GM19239 (cell line): ENCODE measurements at regions not wholly inside any gene's neighbourhood (a gene's known extent, or its start where the extent isn't known, plus 50 kb on each side); places are given as distances from the start of the nearest gene placed in this dataset.

Source experiments
- DNase-seq: peaks from one replicate; pipeline ENCODE4 v3.0.0; 2011; ENCODE audit warnings: low spot score; ENCODE audit not compliant: insufficient read length
- FAIRE-seq: peaks from 2 replicates; lab custom pipeline; 2011; peaks lifted over from hg19 to GRCh38; lab: Jason Lieb, UNC

- no peak for DNase-seq
- no peak for FAIRE-seq
These were observed 122.5 kb upstream of the SPHKAP start for GRCh38 chr2:228303960-228304359.

- no peak for FAIRE-seq
These were observed 102.1 kb upstream of the SPHKAP start for GRCh38 chr2:228283491-228284171.

GRCh38 chr2:228282376-228282775, 100.9 kb upstream of the SPHKAP start:
- FAIRE-seq (no peak), DNase-seq (no peak)

More at GRCh38 chr2:228283491-228284171, 102.1 kb upstream of the SPHKAP start:
- no peak for DNase-seq

GRCh38 chr2:228273159-228273558, 91.7 kb upstream of the SPHKAP start:
- DNase-seq (no peak), FAIRE-seq (no peak)

GRCh38 chr2:228269351-228269750, 87.9 kb upstream of the SPHKAP start:
- DNase-seq (no peak), FAIRE-seq (no peak)

- FAIRE-seq (no peak), DNase-seq (no peak)
These were observed 87.3 kb upstream of the SPHKAP start for GRCh38 chr2:228268756-228269155.

- DNase-seq (no peak), FAIRE-seq (no peak)
These were observed 86.8 kb upstream of the SPHKAP start for GRCh38 chr2:228268301-228268700.

GRCh38 chr2:228263156-228263555, 81.7 kb upstream of the SPHKAP start:
- DNase-seq (no peak), FAIRE-seq (no peak)

- DNase-seq: no peak
These were observed 80.1 kb upstream of the SPHKAP start for GRCh38 chr2:228261546-228261945.

GRCh38 chr2:228257379-228257778, 75.9 kb upstream of the SPHKAP start:
- FAIRE-seq: no peak

More at GRCh38 chr2:228261546-228261945, 80.1 kb upstream of the SPHKAP start:
- no peak for FAIRE-seq

GRCh38 chr2:228253752-228254151, 72.3 kb upstream of the SPHKAP start:
- DNase-seq (no peak), FAIRE-seq (no peak)

More at GRCh38 chr2:228257379-228257778, 75.9 kb upstream of the SPHKAP start:
- DNase-seq: no peak

- DNase-seq: no peak
- FAIRE-seq: no peak
These were observed 65.8 kb upstream of the SPHKAP start for GRCh38 chr2:228247335-228247734.

- FAIRE-seq: no peak
- no peak for DNase-seq
These were observed 64.1 kb upstream of the SPHKAP start for GRCh38 chr2:228245601-228246000.

- FAIRE-seq (no peak), DNase-seq (no peak)
These were observed 61.1 kb upstream of the SPHKAP start for GRCh38 chr2:228242591-228242990.

- DNase-seq (no peak), FAIRE-seq (no peak)
These were observed 58.5 kb upstream of the SPHKAP start for GRCh38 chr2:228239907-228240561.

- DNase-seq (no peak), FAIRE-seq (no peak)
These were observed 57.9 kb upstream of the SPHKAP start for GRCh38 chr2:228239207-228239906.
